ENCODE measurements at regions not wholly inside any gene's neighbourhood (a gene's known extent, or its start where the extent isn't known, plus 50 kb on each side); places are given as distances from the start of the nearest gene placed in this dataset.

- no peak for TF ChIP-seq CTCF (conservative IDR thresholded peaks at IDR 0.05; ENCODE audit: low read depth, low read length)
- TF ChIP-seq EZH2 (IDR thresholded peaks at IDR 0.05; ENCODE audit: borderline replicate concordance, low read depth, low read length, poor library complexity, severe bottlenecking): no peak
Observed at GRCh38 chr10:110393866-110394265, 89.1 kb upstream of the SMNDC1 start.

Data from A673 (cell line).